GM23338 (cell line): ENCODE measurements at regions not wholly inside any gene's neighbourhood (a gene's known extent, or its start where the extent isn't known, plus 50 kb on each side); places are given as distances from the start of the nearest gene placed in this dataset.

Source experiments
- ATAC-seq: fragments of 200-7000 bp; cut with Tn5 transposase; 3 replicates; pipeline ENCODE4 v1.9.1; 2020
- DNase-seq: peaks from one replicate; pipeline ENCODE4 v3.0.0-alpha.2; 2015; ENCODE audit warnings: low spot score
- H2AFZ ChIP-seq: fragments of 200-600 bp; sonication (generic); 2 replicates; pipeline ENCODE4 v1.8.0; 2016; ENCODE audit warnings: antibody characterized with exemption, mild to moderate bottlenecking, moderate library complexity
- H3F3A ChIP-seq: fragments of 200-600 bp; sonication (generic); replicated peaks from 2 replicates; pipeline ENCODE4 v1.8.0; 2017; ENCODE audit warnings: antibody characterized with exemption, mixed run types, low read depth
- H3K27ac ChIP-seq: fragments of 200-600 bp; sonication (generic); 2 replicates; pipeline ENCODE4 v1.6.1; 2016; ENCODE audit warnings: low read depth
- H3K27me3 ChIP-seq: fragments of 200-600 bp; sonication (generic); 2 replicates; pipeline ENCODE4 v1.8.0; 2016; ENCODE audit warnings: mild to moderate bottlenecking, mixed run types, moderate library complexity; ENCODE audit not compliant: insufficient read depth
- H3K36me3 ChIP-seq: fragments of 200-600 bp; sonication (generic); 2 replicates; pipeline ENCODE4 v1.8.0; 2016; ENCODE audit warnings: mild to moderate bottlenecking; ENCODE audit not compliant: insufficient read depth
- H3K4me1 ChIP-seq: fragments of 200-600 bp; sonication (generic); 2 replicates; pipeline ENCODE4 v1.8.0; 2016; ENCODE audit warnings: mild to moderate bottlenecking, moderate library complexity; ENCODE audit not compliant: insufficient read depth
- H3K4me2 ChIP-seq: fragments of 200-600 bp; sonication (generic); 2 replicates; pipeline ENCODE4 v1.7.1; 2017; ENCODE audit warnings: mixed run types
- H3K4me3 ChIP-seq: fragments of 200-600 bp; sonication (generic); 2 replicates; pipeline ENCODE4 v1.6.1; 2016; ENCODE audit warnings: mixed run types
- H3K79me2 ChIP-seq: fragments of 200-600 bp; sonication (generic); replicated peaks from 2 replicates; pipeline ENCODE4 v1.8.0; 2017; ENCODE audit warnings: mild to moderate bottlenecking; ENCODE audit not compliant: insufficient read depth
- H3K9me2 ChIP-seq: fragments of 200-600 bp; sonication (generic); 2 replicates; pipeline ENCODE4 v1.8.0; 2017; ENCODE audit not compliant: insufficient read depth
- H4K20me1 ChIP-seq: fragments of 200-600 bp; sonication (generic); replicated peaks from 2 replicates; pipeline ENCODE4 v1.8.0; 2017; ENCODE audit warnings: mild to moderate bottlenecking; ENCODE audit not compliant: insufficient read depth
- H3K27ac Mint-ChIP-seq: 2 replicates; pipeline ENCODE4 v1.8.0; 2020; ENCODE audit warnings: inconsistent platforms, mild to moderate bottlenecking, moderate library complexity, mixed read lengths
- H3K27me3 Mint-ChIP-seq: 3 replicates; pipeline ENCODE4 v1.8.0; 2022; ENCODE audit warnings: low read depth, mild to moderate bottlenecking, moderate library complexity, mixed read lengths, inconsistent platforms; ENCODE audit not compliant: insufficient read depth, poor library complexity
- H3K36me3 Mint-ChIP-seq: 3 replicates; pipeline ENCODE4 v1.8.0; 2021; ENCODE audit warnings: low read depth, mild to moderate bottlenecking, inconsistent platforms, moderate library complexity, mixed read lengths
- H3K4me1 Mint-ChIP-seq: 3 replicates; pipeline ENCODE4 v1.8.0; 2020; ENCODE audit warnings: mild to moderate bottlenecking, inconsistent platforms, mixed read lengths
- H3K4me3 Mint-ChIP-seq: 3 replicates; pipeline ENCODE4 v1.8.0; 2021; ENCODE audit warnings: moderate library complexity, mild to moderate bottlenecking, inconsistent platforms, mixed read lengths
- H3K9me3 Mint-ChIP-seq: 3 replicates; pipeline ENCODE4 v1.8.0; 2020; ENCODE audit warnings: moderate library complexity, mild to moderate bottlenecking, inconsistent platforms, mixed read lengths
- CREB1 ChIP-seq: fragments of 250-450 bp; sonication (Bioruptor Pico); IDR thresholded peaks from 2 replicates; pipeline ENCODE4 v1.5.0; 2020; ENCODE audit warnings: low read depth, mild to moderate bottlenecking, moderate library complexity
- CTCF ChIP-seq, 2 experiments: fragments of 200-600 bp in 1 of 2; sonication (generic) in 1 of 2; conservative IDR thresholded peaks; 2 replicates each; pipeline versions ENCODE4 v1.5.1 to v1.6.1; 2016 to 2017; ENCODE audit warnings: antibody characterized with exemption in 2 of 2, low read depth in 2 of 2, mild to moderate bottlenecking in 2 of 2, moderate library complexity in 1 of 2
- ETS1 ChIP-seq: IDR thresholded peaks from 2 replicates; pipeline ENCODE4 v1.6.1; 2016; ENCODE audit warnings: antibody characterized with exemption
- EZH2 ChIP-seq: fragments of 200-600 bp; sonication (generic); IDR thresholded peaks from one replicate; pipeline ENCODE4 v1.8.0; 2017; ENCODE audit warnings: antibody characterized with exemption, mild to moderate bottlenecking, low read depth; ENCODE audit not compliant: unreplicated experiment
- EZH2phosphoT487 ChIP-seq: fragments of 200-600 bp; sonication (generic); IDR thresholded peaks from one replicate; pipeline ENCODE4 v1.8.1; 2018; ENCODE audit warnings: antibody characterized with exemption; ENCODE audit not compliant: unreplicated experiment
- JUNB ChIP-seq: IDR thresholded peaks from one replicate; pipeline ENCODE4 v1.6.1; 2016; ENCODE audit warnings: antibody characterized with exemption; ENCODE audit not compliant: unreplicated experiment
- NANOG ChIP-seq: IDR thresholded peaks from 2 replicates; pipeline ENCODE4 v1.6.1; 2016; ENCODE audit warnings: antibody characterized with exemption, borderline replicate concordance
- POLR2AphosphoS5 ChIP-seq: IDR thresholded peaks from 2 replicates; pipeline ENCODE4 v1.6.1; 2016; ENCODE audit warnings: antibody characterized with exemption, low read depth
- STAT1 ChIP-seq: IDR thresholded peaks from one replicate; pipeline ENCODE4 v1.6.1; 2016; ENCODE audit warnings: antibody characterized with exemption; ENCODE audit not compliant: unreplicated experiment
- ZNF114 ChIP-seq: fragments of 250-450 bp; sonication (Bioruptor Pico); IDR thresholded peaks from 2 replicates; pipeline ENCODE4 v1.5.0; 2020; ENCODE audit warnings: mild to moderate bottlenecking, moderate library complexity
- ZNF331 ChIP-seq: fragments of 250-450 bp; sonication (Bioruptor Pico); IDR thresholded peaks from 2 replicates; pipeline ENCODE4 v1.5.0; 2020; ENCODE audit warnings: low read depth, mild to moderate bottlenecking, moderate library complexity
- ZNF462 ChIP-seq: fragments of 250-450 bp; sonication (Bioruptor Pico); IDR thresholded peaks from 2 replicates; pipeline ENCODE4 v1.5.0; 2020; ENCODE audit warnings: mild to moderate bottlenecking, moderate library complexity

GRCh38 chr12:61023231-61023630, 1237.0 kb upstream of the USP15 start:
- H3K4me3 ChIP-seq: no peak overlapping the region
- DNase-seq (no peak), ATAC-seq (no peak)
- TF ChIP-seq EZH2phosphoT487 (no peak), ETS1 (no peak)
- Mint-ChIP-seq H3K27me3 (no peaks in the 10 kb centered on the region), H3K27ac (no peak overlapping the region), H3K4me3 (no peak overlapping the region), H3K4me1 (no peaks in the 10 kb centered on the region), H3K36me3 (peaks cover 18% of the 10 kb centered on the region; the same call in 2 of the 3 replicates), H3K9me3 (peaks cover 42% of the 10 kb centered on the region)
- H3F3A ChIP-seq: peaks cover 4% of the 10 kb centered on the region
- H3K27ac ChIP-seq: no peak overlapping the region
- H3K79me2 ChIP-seq: no peaks in the 10 kb centered on the region
- H3K4me2 ChIP-seq: no peak overlapping the region
- H3K27me3 ChIP-seq: no peaks in the 10 kb centered on the region
- no peaks in the 10 kb centered on the region; the same call in 1 of the 2 replicates for H3K36me3 ChIP-seq
- no peaks in the 10 kb centered on the region for H3K4me1 ChIP-seq
- no peak overlapping the region for H2AFZ ChIP-seq
- no peaks in the 10 kb centered on the region for H4K20me1 ChIP-seq
- H3K9me2 ChIP-seq: peaks cover 4% of the 10 kb centered on the region

GRCh38 chr12:61029516-61029915, 1230.7 kb upstream of the USP15 start:
- ATAC-seq: no peak
- no peak for TF ChIP-seq STAT1
- TF ChIP-seq ZNF114 (CRISPR knock-in tag): no peak
- TF ChIP-seq EZH2: no peak
- TF ChIP-seq ZNF331 (CRISPR knock-in tag): no peak
- no peak for TF ChIP-seq EZH2phosphoT487
- TF ChIP-seq POLR2AphosphoS5: no peak
- no peak for TF ChIP-seq NANOG
- TF ChIP-seq ZNF462: no peak
- no peak for TF ChIP-seq CTCF (conservative IDR thresholded peaks at IDR 0.05; ENCODE audit: low read depth in 2 of 2)
- no peak for TF ChIP-seq ETS1
- TF ChIP-seq JUNB: no peak
- no peak for TF ChIP-seq CREB1 (CRISPR knock-in tag)

More at GRCh38 chr12:61029516-61029915, 1230.7 kb upstream of the USP15 start:
- H2AFZ ChIP-seq: no peak overlapping the region
- no peaks in the 10 kb centered on the region for H3K79me2 ChIP-seq
- H4K20me1 ChIP-seq: no peaks in the 10 kb centered on the region
- H3K9me3 Mint-ChIP-seq: peaks cover 24% of the 10 kb centered on the region
- no peaks in the 10 kb centered on the region for H3F3A ChIP-seq
- no peak overlapping the region for H3K4me2 ChIP-seq
- 0 out of 2 replicates have a peak, but pooled peaks cover under 1% of the 10 kb centered on the region for H3K4me1 ChIP-seq
- no peaks in the 10 kb centered on the region for H3K27me3 Mint-ChIP-seq
- H3K9me2 ChIP-seq: 0 out of 2 replicates have a peak, but pooled peaks cover 3% of the 10 kb centered on the region
- no peaks in the 10 kb centered on the region for H3K4me1 Mint-ChIP-seq
- no peak for DNase-seq
- no peak overlapping the region for H3K27ac Mint-ChIP-seq
- H3K4me3 Mint-ChIP-seq: no peak overlapping the region
- H3K27me3 ChIP-seq: no peaks in the 10 kb centered on the region
- H3K27ac ChIP-seq: no peak overlapping the region
- H3K36me3 Mint-ChIP-seq: peaks cover 10% of the 10 kb centered on the region
- H3K4me3 ChIP-seq: no peak overlapping the region
- H3K36me3 ChIP-seq: no peaks in the 10 kb centered on the region
